GM23338 (cell line): ENCODE measurements at regions not wholly inside any gene's neighbourhood (a gene's known extent, or its start where the extent isn't known, plus 50 kb on each side); places are given as distances from the start of the nearest gene placed in this dataset.

Experiments
- ATAC-seq: fragments of 200-7000 bp; cut with Tn5 transposase; 3 replicates; pipeline ENCODE4 v1.9.1; 2020
- DNase-seq: peaks from one replicate; pipeline ENCODE4 v3.0.0-alpha.2; 2015; ENCODE audit warnings: low spot score
- H2AFZ ChIP-seq: fragments of 200-600 bp; sonication (generic); 2 replicates; pipeline ENCODE4 v1.8.0; 2016; ENCODE audit warnings: antibody characterized with exemption, mild to moderate bottlenecking, moderate library complexity
- H3F3A ChIP-seq: fragments of 200-600 bp; sonication (generic); replicated peaks from 2 replicates; pipeline ENCODE4 v1.8.0; 2017; ENCODE audit warnings: antibody characterized with exemption, mixed run types, low read depth
- H3K27ac ChIP-seq: fragments of 200-600 bp; sonication (generic); 2 replicates; pipeline ENCODE4 v1.6.1; 2016; ENCODE audit warnings: low read depth
- H3K27me3 ChIP-seq: fragments of 200-600 bp; sonication (generic); 2 replicates; pipeline ENCODE4 v1.8.0; 2016; ENCODE audit warnings: mild to moderate bottlenecking, mixed run types, moderate library complexity; ENCODE audit not compliant: insufficient read depth
- H3K36me3 ChIP-seq: fragments of 200-600 bp; sonication (generic); 2 replicates; pipeline ENCODE4 v1.8.0; 2016; ENCODE audit warnings: mild to moderate bottlenecking; ENCODE audit not compliant: insufficient read depth
- H3K4me1 ChIP-seq: fragments of 200-600 bp; sonication (generic); 2 replicates; pipeline ENCODE4 v1.8.0; 2016; ENCODE audit warnings: mild to moderate bottlenecking, moderate library complexity; ENCODE audit not compliant: insufficient read depth
- H3K4me2 ChIP-seq: fragments of 200-600 bp; sonication (generic); 2 replicates; pipeline ENCODE4 v1.7.1; 2017; ENCODE audit warnings: mixed run types
- H3K4me3 ChIP-seq: fragments of 200-600 bp; sonication (generic); 2 replicates; pipeline ENCODE4 v1.6.1; 2016; ENCODE audit warnings: mixed run types
- H3K79me2 ChIP-seq: fragments of 200-600 bp; sonication (generic); replicated peaks from 2 replicates; pipeline ENCODE4 v1.8.0; 2017; ENCODE audit warnings: mild to moderate bottlenecking; ENCODE audit not compliant: insufficient read depth
- H3K9me2 ChIP-seq: fragments of 200-600 bp; sonication (generic); 2 replicates; pipeline ENCODE4 v1.8.0; 2017; ENCODE audit not compliant: insufficient read depth
- H4K20me1 ChIP-seq: fragments of 200-600 bp; sonication (generic); replicated peaks from 2 replicates; pipeline ENCODE4 v1.8.0; 2017; ENCODE audit warnings: mild to moderate bottlenecking; ENCODE audit not compliant: insufficient read depth
- H3K27ac Mint-ChIP-seq: 2 replicates; pipeline ENCODE4 v1.8.0; 2020; ENCODE audit warnings: inconsistent platforms, mild to moderate bottlenecking, moderate library complexity, mixed read lengths
- H3K27me3 Mint-ChIP-seq: 3 replicates; pipeline ENCODE4 v1.8.0; 2022; ENCODE audit warnings: low read depth, mild to moderate bottlenecking, moderate library complexity, mixed read lengths, inconsistent platforms; ENCODE audit not compliant: insufficient read depth, poor library complexity
- H3K36me3 Mint-ChIP-seq: 3 replicates; pipeline ENCODE4 v1.8.0; 2021; ENCODE audit warnings: low read depth, mild to moderate bottlenecking, inconsistent platforms, moderate library complexity, mixed read lengths
- H3K4me1 Mint-ChIP-seq: 3 replicates; pipeline ENCODE4 v1.8.0; 2020; ENCODE audit warnings: mild to moderate bottlenecking, inconsistent platforms, mixed read lengths
- H3K4me3 Mint-ChIP-seq: 3 replicates; pipeline ENCODE4 v1.8.0; 2021; ENCODE audit warnings: moderate library complexity, mild to moderate bottlenecking, inconsistent platforms, mixed read lengths
- H3K9me3 Mint-ChIP-seq: 3 replicates; pipeline ENCODE4 v1.8.0; 2020; ENCODE audit warnings: moderate library complexity, mild to moderate bottlenecking, inconsistent platforms, mixed read lengths
- CREB1 ChIP-seq: fragments of 250-450 bp; sonication (Bioruptor Pico); IDR thresholded peaks from 2 replicates; pipeline ENCODE4 v1.5.0; 2020; ENCODE audit warnings: low read depth, mild to moderate bottlenecking, moderate library complexity
- CTCF ChIP-seq, 2 experiments: fragments of 200-600 bp in 1 of 2; sonication (generic) in 1 of 2; conservative IDR thresholded peaks; 2 replicates each; pipeline versions ENCODE4 v1.5.1 to v1.6.1; 2016 to 2017; ENCODE audit warnings: antibody characterized with exemption in 2 of 2, low read depth in 2 of 2, mild to moderate bottlenecking in 2 of 2, moderate library complexity in 1 of 2
- EZH2phosphoT487 ChIP-seq: fragments of 200-600 bp; sonication (generic); IDR thresholded peaks from one replicate; pipeline ENCODE4 v1.8.1; 2018; ENCODE audit warnings: antibody characterized with exemption; ENCODE audit not compliant: unreplicated experiment
- JUNB ChIP-seq: IDR thresholded peaks from one replicate; pipeline ENCODE4 v1.6.1; 2016; ENCODE audit warnings: antibody characterized with exemption; ENCODE audit not compliant: unreplicated experiment
- NANOG ChIP-seq: IDR thresholded peaks from 2 replicates; pipeline ENCODE4 v1.6.1; 2016; ENCODE audit warnings: antibody characterized with exemption, borderline replicate concordance
- POLR2AphosphoS5 ChIP-seq: IDR thresholded peaks from 2 replicates; pipeline ENCODE4 v1.6.1; 2016; ENCODE audit warnings: antibody characterized with exemption, low read depth
- STAT1 ChIP-seq: IDR thresholded peaks from one replicate; pipeline ENCODE4 v1.6.1; 2016; ENCODE audit warnings: antibody characterized with exemption; ENCODE audit not compliant: unreplicated experiment
- ZNF114 ChIP-seq: fragments of 250-450 bp; sonication (Bioruptor Pico); IDR thresholded peaks from 2 replicates; pipeline ENCODE4 v1.5.0; 2020; ENCODE audit warnings: mild to moderate bottlenecking, moderate library complexity
- TF ChIP-seq, protein P1 (sequence below): fragments of 250-450 bp; sonication (Bioruptor Pico); IDR thresholded peaks from 2 replicates; pipeline ENCODE4 v1.5.0; 2020; ENCODE audit warnings: mild to moderate bottlenecking, moderate library complexity

GRCh38 chr10:36119455-36119854, 477.4 kb upstream of the FZD8 start (continued):
- TF ChIP-seq, protein P1, sequence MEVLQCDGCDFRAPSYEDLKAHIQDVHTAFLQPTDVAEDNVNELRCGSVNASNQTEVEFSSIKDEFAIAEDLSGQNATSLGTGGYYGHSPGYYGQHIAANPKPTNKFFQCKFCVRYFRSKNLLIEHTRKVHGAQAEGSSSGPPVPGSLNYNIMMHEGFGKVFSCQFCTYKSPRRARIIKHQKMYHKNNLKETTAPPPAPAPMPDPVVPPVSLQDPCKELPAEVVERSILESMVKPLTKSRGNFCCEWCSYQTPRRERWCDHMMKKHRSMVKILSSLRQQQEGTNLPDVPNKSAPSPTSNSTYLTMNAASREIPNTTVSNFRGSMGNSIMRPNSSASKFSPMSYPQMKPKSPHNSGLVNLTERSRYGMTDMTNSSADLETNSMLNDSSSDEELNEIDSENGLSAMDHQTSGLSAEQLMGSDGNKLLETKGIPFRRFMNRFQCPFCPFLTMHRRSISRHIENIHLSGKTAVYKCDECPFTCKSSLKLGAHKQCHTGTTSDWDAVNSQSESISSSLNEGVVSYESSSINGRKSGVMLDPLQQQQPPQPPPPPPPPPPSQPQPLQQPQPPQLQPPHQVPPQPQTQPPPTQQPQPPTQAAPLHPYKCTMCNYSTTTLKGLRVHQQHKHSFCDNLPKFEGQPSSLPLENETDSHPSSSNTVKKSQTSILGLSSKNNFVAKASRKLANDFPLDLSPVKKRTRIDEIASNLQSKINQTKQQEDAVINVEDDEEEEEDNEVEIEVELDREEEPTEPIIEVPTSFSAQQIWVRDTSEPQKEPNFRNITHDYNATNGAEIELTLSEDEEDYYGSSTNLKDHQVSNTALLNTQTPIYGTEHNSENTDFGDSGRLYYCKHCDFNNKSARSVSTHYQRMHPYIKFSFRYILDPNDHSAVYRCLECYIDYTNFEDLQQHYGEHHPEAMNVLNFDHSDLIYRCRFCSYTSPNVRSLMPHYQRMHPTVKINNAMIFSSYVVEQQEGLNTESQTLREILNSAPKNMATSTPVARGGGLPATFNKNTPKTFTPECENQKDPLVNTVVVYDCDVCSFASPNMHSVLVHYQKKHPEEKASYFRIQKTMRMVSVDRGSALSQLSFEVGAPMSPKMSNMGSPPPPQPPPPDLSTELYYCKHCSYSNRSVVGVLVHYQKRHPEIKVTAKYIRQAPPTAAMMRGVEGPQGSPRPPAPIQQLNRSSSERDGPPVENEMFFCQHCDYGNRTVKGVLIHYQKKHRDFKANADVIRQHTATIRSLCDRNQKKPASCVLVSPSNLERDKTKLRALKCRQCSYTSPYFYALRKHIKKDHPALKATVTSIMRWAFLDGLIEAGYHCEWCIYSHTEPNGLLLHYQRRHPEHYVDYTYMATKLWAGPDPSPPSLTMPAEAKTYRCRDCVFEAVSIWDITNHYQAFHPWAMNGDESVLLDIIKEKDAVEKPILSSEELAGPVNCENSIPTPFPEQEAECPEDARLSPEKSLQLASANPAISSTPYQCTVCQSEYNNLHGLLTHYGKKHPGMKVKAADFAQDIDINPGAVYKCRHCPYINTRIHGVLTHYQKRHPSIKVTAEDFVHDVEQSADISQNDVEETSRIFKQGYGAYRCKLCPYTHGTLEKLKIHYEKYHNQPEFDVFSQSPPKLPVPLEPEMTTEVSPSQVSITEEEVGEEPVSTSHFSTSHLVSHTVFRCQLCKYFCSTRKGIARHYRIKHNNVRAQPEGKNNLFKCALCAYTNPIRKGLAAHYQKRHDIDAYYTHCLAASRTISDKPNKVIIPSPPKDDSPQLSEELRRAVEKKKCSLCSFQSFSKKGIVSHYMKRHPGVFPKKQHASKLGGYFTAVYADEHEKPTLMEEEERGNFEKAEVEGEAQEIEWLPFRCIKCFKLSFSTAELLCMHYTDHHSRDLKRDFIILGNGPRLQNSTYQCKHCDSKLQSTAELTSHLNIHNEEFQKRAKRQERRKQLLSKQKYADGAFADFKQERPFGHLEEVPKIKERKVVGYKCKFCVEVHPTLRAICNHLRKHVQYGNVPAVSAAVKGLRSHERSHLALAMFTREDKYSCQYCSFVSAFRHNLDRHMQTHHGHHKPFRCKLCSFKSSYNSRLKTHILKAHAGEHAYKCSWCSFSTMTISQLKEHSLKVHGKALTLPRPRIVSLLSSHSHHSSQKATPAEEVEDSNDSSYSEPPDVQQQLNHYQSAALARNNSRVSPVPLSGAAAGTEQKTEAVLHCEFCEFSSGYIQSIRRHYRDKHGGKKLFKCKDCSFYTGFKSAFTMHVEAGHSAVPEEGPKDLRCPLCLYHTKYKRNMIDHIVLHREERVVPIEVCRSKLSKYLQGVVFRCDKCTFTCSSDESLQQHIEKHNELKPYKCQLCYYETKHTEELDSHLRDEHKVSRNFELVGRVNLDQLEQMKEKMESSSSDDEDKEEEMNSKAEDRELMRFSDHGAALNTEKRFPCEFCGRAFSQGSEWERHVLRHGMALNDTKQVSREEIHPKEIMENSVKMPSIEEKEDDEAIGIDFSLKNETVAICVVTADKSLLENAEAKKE: no peak
- no peak for TF ChIP-seq CTCF (conservative IDR thresholded peaks at IDR 0.05; ENCODE audit: low read depth in 2 of 2)
- TF ChIP-seq CREB1 (CRISPR knock-in tag): no peak
- no peak for TF ChIP-seq POLR2AphosphoS5
- TF ChIP-seq STAT1: no peak

DNA sequence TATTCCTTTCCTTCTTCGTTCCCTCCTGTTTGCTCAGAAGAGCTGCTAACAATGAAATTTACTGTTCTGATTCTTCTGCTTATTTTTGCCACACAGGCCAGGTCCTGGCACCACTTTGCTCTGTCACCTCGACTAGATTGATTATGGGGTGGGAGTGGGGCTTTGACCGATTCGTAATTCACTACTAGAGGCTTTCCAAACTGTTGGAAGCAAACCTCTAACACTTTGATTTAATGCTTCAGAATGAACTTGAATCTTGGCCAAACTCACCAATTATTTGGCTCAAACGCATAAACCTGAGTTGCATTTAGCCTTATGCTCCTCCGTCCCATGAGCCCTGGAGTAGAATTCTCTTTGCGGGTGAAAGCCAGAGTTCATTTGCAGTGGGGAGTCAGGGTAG, 476.2 kb upstream of the FZD8 start:
- Histone ChIP-seq H3K79me2 (no peaks in the 10 kb centered on the region), H3K9me2 (no peaks in the 10 kb centered on the region), H3F3A (no peaks in the 10 kb centered on the region), H3K27me3 (no peaks in the 10 kb centered on the region), H2AFZ (peak overlapping the region; percentile 53; the same call in 1 of the 2 replicates), H3K4me1 (0 out of 2 replicates have a peak, but pooled peaks cover 6% of the 10 kb centered on the region), H3K4me3 (no peak overlapping the region), H3K27ac (no peak overlapping the region), H3K4me2 (no peak overlapping the region), H3K36me3 (no peaks in the 10 kb centered on the region), H4K20me1 (no peaks in the 10 kb centered on the region)
- no peak for ATAC-seq
- no peak for DNase-seq
- Mint-ChIP-seq H3K27ac (no peak overlapping the region), H3K36me3 (no peaks in the 10 kb centered on the region), H3K4me1 (peaks cover 7% of the 10 kb centered on the region), H3K9me3 (no peaks in the 10 kb centered on the region), H3K4me3 (no peak overlapping the region), H3K27me3 (no peaks in the 10 kb centered on the region)
- TF ChIP-seq STAT1 (no peak), CREB1 (CRISPR knock-in tag) (no peak), EZH2phosphoT487 (no peak), JUNB (no peak), ZNF114 (CRISPR knock-in tag) (no peak), NANOG (no peak)
- TF ChIP-seq, protein P1: no peak
